MM.1S (cell line): ENCODE measurements at regions not wholly inside any gene's neighbourhood (a gene's known extent, or its start where the extent isn't known, plus 50 kb on each side); places are given as distances from the start of the nearest gene placed in this dataset.

Experiments used
- CTCF ChIP-seq: fragments of 300-600 bp; sonication (generic); IDR thresholded peaks from 2 replicates; pipeline ENCODE4 v1.5.1; 2016; ENCODE audit warnings: antibody characterized with exemption, low read length, mixed read lengths
- EZH2 ChIP-seq: fragments of 300-600 bp; sonication (generic); optimal IDR thresholded peaks from 2 replicates; pipeline ENCODE3; 2017; ENCODE audit warnings: low read depth, mild to moderate bottlenecking, antibody characterized with exemption, low read length, mixed read lengths
- EZH2phosphoT487 ChIP-seq: fragments of 300-600 bp; sonication (generic); IDR thresholded peaks from 2 replicates; pipeline ENCODE4 v1.6.1; 2018; ENCODE audit warnings: antibody characterized with exemption, low read length

- TF ChIP-seq CTCF: no peak
- no peak for TF ChIP-seq EZH2
- no peak for TF ChIP-seq EZH2phosphoT487
These were observed 195.9 kb upstream of the MKI67 start for GRCh38 chr10:128322106-128322505.
